ENCODE measurements at regions not wholly inside any gene's neighbourhood (a gene's known extent, or its start where the extent isn't known, plus 50 kb on each side); places are given as distances from the start of the nearest gene placed in this dataset.

DNA sequence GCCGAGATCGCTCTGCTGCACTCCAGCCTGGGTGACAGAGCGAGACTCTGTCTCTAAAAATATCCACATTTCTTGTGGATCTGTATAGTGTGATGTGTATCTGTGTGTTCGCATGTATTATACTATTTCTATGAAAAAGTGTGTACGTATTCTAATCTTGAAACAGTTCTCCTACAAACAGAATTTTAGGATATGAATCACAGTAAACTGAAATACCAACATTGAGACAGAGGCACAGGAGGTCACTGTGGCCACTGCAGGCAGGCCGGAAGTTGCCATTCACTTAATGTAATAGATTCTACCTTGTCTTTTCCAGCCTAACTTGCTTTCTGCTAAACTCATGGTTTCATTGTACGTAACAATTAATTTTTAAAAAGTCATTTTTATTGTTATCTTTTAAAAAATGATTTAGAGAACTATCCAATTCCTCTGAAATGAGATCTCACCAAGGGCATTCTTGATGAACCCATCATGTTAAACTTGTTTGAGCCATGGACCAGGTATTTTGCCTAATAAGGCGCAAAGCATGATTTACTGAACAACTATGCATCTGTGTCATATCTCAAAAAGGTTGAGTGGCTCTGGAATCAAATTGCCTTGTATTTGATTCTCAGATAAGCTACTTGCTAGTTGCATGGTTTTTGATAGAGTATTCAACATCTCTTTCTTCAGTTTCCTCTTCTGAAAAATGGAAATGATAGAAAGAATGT, 154.9 kb upstream of the GYPA start:
- Histone ChIP-seq H3K4me1 (ENCODE audit: insufficient read depth, low read length) (no peaks in the 10 kb centered on the region), H3K18ac (ENCODE audit: insufficient read length, low read depth, low read length) (no peak overlapping the region), H2AK5ac (ENCODE audit: insufficient read length, low read length) (no peak overlapping the region), H3K56ac (ENCODE audit: insufficient read length, low read depth, low read length) (no peak overlapping the region), H4K20me1 (ENCODE audit: control insufficient read depth, insufficient read depth, insufficient read length) (no peaks in the 10 kb centered on the region), H3K14ac (ENCODE audit: insufficient read depth, low read length) (no peak overlapping the region), H3K79me2 (ENCODE audit: insufficient read depth, low read length) (no peaks in the 10 kb centered on the region), H4K91ac (ENCODE audit: insufficient read length, low read depth, low read length) (no peak overlapping the region), H3K9ac (ENCODE audit: extremely low read depth, insufficient read length, low read length) (no peak overlapping the region), H3T11ph (ENCODE audit: low read length) (no peak overlapping the region), H2BK15ac (ENCODE audit: low read depth, low read length) (no peak overlapping the region), H3K79me1 (ENCODE audit: insufficient read depth, low read depth, low read length, poor library complexity, severe bottlenecking) (no peaks in the 10 kb centered on the region), H2AFZ (ENCODE audit: low read length) (no peak overlapping the region), H3K27me3 (ENCODE audit: insufficient read depth, low read length) (no peaks in the 10 kb centered on the region), H3K4ac (ENCODE audit: low read depth, low read length) (no peak overlapping the region), H2BK120ac (ENCODE audit: low read depth, low read length, poor library complexity, severe bottlenecking) (no peak overlapping the region), H3K9me3 (ENCODE audit: control insufficient read depth, low read depth, low read length) (no peaks in the 10 kb centered on the region), H3K27ac (ENCODE audit: insufficient read length, low read depth, low read length) (no peak overlapping the region), H4K8ac (replicated peaks; ENCODE audit: insufficient read length, low read depth, low read length) (no peak overlapping the region), H2BK12ac (ENCODE audit: insufficient read length, low read depth, low read length) (no peak overlapping the region), H4K5ac (ENCODE audit: insufficient read length, low read depth, low read length) (no peak overlapping the region), H3K23ac (ENCODE audit: insufficient read length, low read depth, low read length) (no peak overlapping the region), H2BK20ac (ENCODE audit: low read depth, low read length, poor library complexity, severe bottlenecking) (no peak overlapping the region), H3K4me2 (ENCODE audit: insufficient read depth, insufficient read length, low read length) (no peak overlapping the region), H3K23me2 (ENCODE audit: insufficient read length, low read depth, low read length, poor library complexity, severe bottlenecking) (no peaks in the 10 kb centered on the region), H2BK5ac (ENCODE audit: insufficient read length, low read length) (no peak overlapping the region)
- H3K4me3 Mint-ChIP-seq = no peak overlapping the region
- no peak overlapping the region for H3K27ac Mint-ChIP-seq
- no peaks in the 10 kb centered on the region for H3K36me3 Mint-ChIP-seq (ENCODE audit: insufficient read depth in 1 of 3, low read depth in 3 of 3)
- WGBS (ENCODE audit: extremely low coverage, insufficient read length, low lambda C conversion rate) = no CpG with 5 or more reads among the region's 8 CpGs
- DNase-seq = no peak
- no peaks in the 10 kb centered on the region; the same call in 1 of the 2 replicates for H3K27me3 Mint-ChIP-seq (ENCODE audit: low read depth)
- TF ChIP-seq, protein P1, sequence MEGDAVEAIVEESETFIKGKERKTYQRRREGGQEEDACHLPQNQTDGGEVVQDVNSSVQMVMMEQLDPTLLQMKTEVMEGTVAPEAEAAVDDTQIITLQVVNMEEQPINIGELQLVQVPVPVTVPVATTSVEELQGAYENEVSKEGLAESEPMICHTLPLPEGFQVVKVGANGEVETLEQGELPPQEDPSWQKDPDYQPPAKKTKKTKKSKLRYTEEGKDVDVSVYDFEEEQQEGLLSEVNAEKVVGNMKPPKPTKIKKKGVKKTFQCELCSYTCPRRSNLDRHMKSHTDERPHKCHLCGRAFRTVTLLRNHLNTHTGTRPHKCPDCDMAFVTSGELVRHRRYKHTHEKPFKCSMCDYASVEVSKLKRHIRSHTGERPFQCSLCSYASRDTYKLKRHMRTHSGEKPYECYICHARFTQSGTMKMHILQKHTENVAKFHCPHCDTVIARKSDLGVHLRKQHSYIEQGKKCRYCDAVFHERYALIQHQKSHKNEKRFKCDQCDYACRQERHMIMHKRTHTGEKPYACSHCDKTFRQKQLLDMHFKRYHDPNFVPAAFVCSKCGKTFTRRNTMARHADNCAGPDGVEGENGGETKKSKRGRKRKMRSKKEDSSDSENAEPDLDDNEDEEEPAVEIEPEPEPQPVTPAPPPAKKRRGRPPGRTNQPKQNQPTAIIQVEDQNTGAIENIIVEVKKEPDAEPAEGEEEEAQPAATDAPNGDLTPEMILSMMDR (conservative IDR thresholded peaks at IDR 0.05) = no peak
- no peaks in the 10 kb centered on the region for H3K4me1 Mint-ChIP-seq
- no peaks in the 10 kb centered on the region for H3K9me3 Mint-ChIP-seq
